Stimulated activated CD8-positive, alpha-beta memory T cell treated with anti-CD3 and anti-CD28 coated beads, Interleukin-15, amount 100 ng/mL, for 24 hours (primary cell): ENCODE measurements at regions not wholly inside any gene's neighbourhood (a gene's known extent, or its start where the extent isn't known, plus 50 kb on each side); places are given as distances from the start of the nearest gene placed in this dataset.

Experiments used
- DNase-seq: peaks from one replicate; pipeline ENCODE4 v3.0.0-alpha.2; 2020; ENCODE audit warnings: low read depth

- no peak for DNase-seq
Measured at GRCh38 chr2:12495247-12495868, 221.4 kb upstream of the TRIB2 start.

GRCh38 chr2:12498286-12498685 is 218.4 kb upstream of the TRIB2 start:
- no peak for DNase-seq

GRCh38 chr2:12498704-12499103 is 218.0 kb upstream of the TRIB2 start:
- no peak for DNase-seq

GRCh38 chr2:12500899-12501298 is 215.8 kb upstream of the TRIB2 start:
- no peak for DNase-seq

- no peak for DNase-seq
Measured at GRCh38 chr2:12501469-12502158, 215.1 kb upstream of the TRIB2 start.

GRCh38 chr2:12502759-12503158 is 214.0 kb upstream of the TRIB2 start:
- DNase-seq: no peak

- DNase-seq: no peak
Measured at GRCh38 chr2:12504443-12504842, 212.3 kb upstream of the TRIB2 start.

- no peak for DNase-seq
Measured at GRCh38 chr2:12506846-12507245, 209.9 kb upstream of the TRIB2 start.

- DNase-seq: no peak
Measured at GRCh38 chr2:12507295-12507694, 209.4 kb upstream of the TRIB2 start.

GRCh38 chr2:12510070-12510469 is 206.7 kb upstream of the TRIB2 start:
- no peak for DNase-seq

GRCh38 chr2:12513339-12513738 is 203.4 kb upstream of the TRIB2 start:
- DNase-seq: no peak

- no peak for DNase-seq
Measured at GRCh38 chr2:12514168-12514567, 202.6 kb upstream of the TRIB2 start.

- DNase-seq: no peak
Measured at GRCh38 chr2:12514631-12515437, 201.9 kb upstream of the TRIB2 start.

- DNase-seq: no peak
Measured at GRCh38 chr2:12515871-12516270, 200.9 kb upstream of the TRIB2 start.

GRCh38 chr2:12533337-12534005 is 183.3 kb upstream of the TRIB2 start:
- DNase-seq: no peak

- no peak for DNase-seq
Measured at GRCh38 chr2:12534646-12535263, 182.0 kb upstream of the TRIB2 start.

GRCh38 chr2:12536976-12537375 is 179.8 kb upstream of the TRIB2 start:
- no peak for DNase-seq

- no peak for DNase-seq
Measured at GRCh38 chr2:12538138-12538694, 178.5 kb upstream of the TRIB2 start.

GRCh38 chr2:12539336-12539735 is 177.4 kb upstream of the TRIB2 start:
- DNase-seq: no peak

GRCh38 chr2:12539776-12540562 is 176.8 kb upstream of the TRIB2 start:
- DNase-seq: no peak
